Inflammatory macrophage (primary cell): ENCODE measurements at regions not wholly inside any gene's neighbourhood (a gene's known extent, or its start where the extent isn't known, plus 50 kb on each side); places are given as distances from the start of the nearest gene placed in this dataset.

ENCODE experiments used
- DNase-seq, 2 donors: peaks; one replicate each; pipeline ENCODE4 v3.0.0-alpha.2; 2020 to 2022

- DNase-seq: no peak
These were observed 78.3 kb upstream of the TPM1 start for GRCh38 chr15:62964251-62964650.

- no peak for DNase-seq
These were observed 76.1 kb upstream of the TPM1 start for GRCh38 chr15:62966294-62967078.

DNA sequence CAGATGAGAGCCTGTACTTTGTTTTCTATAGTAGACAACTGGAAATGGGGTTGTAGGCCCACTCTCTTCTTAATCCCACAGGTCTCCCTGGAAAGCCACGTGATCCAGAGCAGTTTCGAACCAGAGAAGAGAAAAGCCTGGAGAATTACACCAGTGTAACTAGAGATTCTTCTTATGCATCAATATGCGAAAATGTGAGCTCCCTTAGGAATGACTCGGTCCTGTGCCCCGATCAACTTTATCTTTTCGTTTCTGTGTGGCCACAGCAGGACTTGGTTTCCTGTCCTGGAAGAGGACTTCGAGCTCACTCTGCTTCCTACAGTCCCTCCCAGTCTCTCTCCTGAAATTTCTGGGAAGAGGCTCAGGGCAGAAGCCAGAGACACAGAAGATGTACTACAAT lies 73.8 kb upstream of the TPM1 start:
- no peak for DNase-seq

GRCh38 chr15:62969442-62970089 lies 73.0 kb upstream of the TPM1 start:
- DNase-seq: no peak

DNA sequence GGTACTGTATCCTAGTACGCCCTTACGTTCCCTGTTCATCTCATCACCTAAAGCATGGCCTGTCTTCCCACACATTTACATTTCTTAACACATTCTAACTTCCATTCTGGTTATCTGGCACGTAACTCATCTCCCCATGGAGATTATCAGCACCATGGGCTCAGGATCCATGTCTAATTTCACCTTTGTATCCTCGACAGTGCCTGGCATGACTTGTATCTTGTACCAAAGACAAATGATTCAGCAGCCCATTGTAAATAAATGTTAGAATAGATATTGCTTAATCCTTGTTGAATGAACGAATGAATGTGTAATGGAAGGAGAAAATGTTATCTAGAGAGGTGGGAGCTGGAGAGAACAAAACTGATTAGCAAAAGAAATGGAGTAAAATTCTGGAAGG lies 69.7 kb upstream of the TPM1 start:
- no peak for DNase-seq

DNA sequence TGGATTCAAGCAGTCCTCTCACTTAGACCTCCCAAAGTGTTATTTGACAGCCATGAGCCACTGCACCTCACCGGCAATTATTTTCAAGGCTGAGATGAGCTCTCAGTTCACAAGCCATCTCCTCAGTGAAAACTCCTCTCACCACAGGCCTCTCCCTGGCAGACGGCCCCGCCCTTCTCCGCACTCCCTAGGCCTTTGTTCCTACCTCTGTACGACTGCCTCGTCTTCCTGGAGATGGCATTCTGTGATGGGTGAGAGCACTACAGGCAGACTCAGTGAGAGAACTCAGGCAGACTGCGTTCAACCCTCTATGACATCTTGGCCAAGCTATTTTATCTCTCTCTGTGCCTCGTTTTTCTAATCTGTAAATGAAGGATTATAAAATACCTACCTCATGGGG lies 67.0 kb upstream of the TPM1 start:
- DNase-seq: no peak

DNA sequence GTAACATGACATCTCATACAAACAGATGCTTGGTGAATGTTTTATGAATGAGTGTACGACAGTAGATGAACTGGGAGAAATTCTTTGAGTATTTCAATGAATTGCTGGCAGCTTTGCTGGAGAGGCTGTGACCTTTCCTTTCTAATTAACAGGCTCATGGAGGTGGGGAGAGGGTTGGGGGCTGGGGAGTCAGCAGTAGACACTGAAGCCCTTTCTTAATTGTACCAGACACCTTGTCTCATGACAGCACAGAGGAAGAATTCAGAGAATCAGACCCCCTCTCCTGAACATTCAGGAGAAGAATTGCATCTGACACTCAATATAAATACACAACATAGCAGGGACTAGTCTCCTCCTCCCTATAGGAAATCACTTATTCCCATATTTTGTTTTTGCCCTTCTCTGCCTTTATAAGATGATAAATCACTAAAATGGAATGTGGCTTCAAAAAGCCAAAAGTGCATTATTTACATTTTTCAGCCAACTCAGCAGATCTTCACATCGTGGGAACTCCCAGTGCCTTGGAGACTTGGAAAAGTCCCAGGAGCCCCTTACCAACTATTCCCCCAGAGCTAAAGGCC lies 66.2 kb upstream of the TPM1 start:
- no peak for DNase-seq

DNA sequence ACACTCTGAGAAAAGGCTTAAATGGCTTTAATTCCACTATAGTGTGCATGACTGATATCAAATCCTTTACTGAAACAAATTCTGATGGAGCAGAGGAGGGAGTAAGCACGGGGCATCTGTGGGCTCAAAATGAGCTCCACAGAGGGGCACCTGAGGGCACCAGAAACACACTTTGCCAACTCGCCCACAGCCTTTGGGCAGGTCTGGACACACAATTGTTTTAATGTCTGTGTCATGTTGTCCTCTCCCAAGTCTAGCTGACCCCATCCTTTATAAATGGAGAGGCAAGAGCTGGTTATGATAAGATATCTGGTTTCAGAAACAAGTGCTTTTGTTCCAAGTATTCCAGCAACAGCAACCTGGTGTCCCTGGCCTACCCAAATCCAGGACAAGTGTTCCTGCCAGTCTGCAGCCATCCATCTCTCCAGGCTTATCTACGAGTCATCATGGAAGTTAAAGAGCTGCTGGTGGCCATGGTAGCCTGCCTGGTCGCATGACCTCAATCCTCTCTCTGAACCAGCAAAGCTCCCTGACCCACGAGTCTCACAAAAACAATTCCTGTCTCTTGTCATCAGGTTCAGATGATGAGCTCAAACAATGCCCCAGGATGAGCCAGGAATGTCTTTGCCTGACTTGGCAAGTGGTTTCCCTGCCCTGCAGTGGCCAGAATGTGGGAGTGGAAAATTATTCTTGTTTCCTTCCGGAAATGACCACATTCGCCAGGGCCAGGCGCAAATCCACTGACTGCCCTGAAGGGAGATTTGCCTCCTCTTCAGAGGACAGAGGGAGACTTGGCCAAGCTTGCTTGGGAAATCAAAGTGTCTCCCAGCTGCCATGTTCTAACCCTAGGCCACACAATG lies 64.4 kb upstream of the TPM1 start:
- no peak for DNase-seq

DNA sequence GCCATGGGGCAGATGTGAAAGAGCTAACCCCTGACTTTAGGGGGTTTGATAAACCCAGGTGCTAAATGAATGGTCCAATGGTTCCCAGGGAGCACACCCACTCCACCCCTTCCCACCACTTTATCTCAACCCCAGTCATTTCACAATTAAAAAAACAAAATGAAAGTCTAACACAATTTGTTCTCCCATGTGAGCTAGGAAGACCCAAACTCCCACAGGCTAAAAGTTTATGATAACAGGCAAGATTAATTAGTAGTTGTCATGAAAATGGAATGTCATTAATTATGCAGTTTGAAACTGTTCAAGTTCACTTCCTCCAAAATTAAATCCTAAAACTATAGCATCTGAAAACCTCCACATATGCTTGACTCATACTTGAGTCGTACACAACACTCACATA lies 63.3 kb upstream of the TPM1 start:
- no peak for DNase-seq

DNA sequence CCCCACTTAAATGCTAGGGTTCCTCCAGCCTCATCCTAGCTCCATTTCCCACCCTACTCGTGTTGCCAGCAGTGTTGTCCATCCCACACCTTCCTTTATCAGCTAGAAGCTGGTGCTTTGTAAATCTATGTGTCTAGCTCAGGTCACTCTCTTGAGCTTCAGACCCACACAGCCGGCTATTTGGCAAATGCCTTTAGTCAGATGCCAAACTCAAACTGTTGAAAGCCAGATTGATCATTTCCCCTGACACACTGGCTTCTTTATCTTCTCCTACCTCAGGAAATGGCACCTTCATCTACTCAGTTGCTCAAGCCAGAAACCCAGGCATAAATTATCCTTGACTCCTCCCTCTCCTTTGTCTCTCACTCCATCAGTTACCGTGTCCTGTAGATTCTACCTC lies 61.5 kb upstream of the TPM1 start:
- no peak for DNase-seq

GRCh38 chr15:62983956-62984355 lies 58.6 kb upstream of the TPM1 start:
- peak; percentile 9 to 19 for DNase-seq

GRCh38 chr15:62985768-62986167 lies 56.8 kb upstream of the TPM1 start:
- DNase-seq: no peak

DNA sequence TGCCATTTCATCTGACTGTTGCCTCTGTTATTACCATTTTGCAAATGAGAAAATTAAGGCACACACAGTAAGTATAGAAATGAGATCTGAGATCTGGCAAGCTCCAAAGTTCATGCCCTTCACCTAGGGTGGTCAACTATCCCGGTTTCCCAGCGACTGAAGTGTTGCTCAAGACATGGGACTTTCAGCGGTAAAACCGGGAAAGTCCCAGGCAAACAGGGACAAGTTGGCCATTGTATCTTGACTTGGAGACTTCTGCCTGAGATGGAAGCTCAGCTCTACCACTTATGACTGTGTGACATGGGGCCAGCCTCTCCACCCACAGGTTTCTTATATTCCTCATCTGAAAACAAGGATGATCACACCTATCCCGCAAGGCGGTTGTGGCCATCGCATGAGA lies 55.6 kb upstream of the TPM1 start:
- no peak for DNase-seq

DNA sequence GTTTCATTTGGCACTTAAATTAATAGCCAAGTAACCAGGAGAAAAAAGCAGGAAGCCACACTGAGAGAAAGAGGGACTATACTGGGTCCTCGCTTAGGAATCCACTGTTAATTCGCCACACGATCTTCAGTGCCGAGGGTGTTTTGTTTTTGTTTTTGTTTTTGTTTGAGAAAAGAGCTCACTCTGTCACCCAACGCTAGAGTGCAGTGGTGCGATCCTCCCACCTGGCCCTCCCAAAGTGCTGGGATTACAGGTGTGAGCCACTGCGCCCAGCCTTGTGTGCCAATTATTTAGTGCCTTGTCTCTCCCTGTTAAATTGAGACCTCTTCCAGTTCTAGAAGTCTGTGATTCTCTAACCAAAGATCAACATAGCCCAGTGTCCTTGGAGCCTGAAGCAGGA lies 53.8 kb upstream of the TPM1 start:
- no peak for DNase-seq

DNA sequence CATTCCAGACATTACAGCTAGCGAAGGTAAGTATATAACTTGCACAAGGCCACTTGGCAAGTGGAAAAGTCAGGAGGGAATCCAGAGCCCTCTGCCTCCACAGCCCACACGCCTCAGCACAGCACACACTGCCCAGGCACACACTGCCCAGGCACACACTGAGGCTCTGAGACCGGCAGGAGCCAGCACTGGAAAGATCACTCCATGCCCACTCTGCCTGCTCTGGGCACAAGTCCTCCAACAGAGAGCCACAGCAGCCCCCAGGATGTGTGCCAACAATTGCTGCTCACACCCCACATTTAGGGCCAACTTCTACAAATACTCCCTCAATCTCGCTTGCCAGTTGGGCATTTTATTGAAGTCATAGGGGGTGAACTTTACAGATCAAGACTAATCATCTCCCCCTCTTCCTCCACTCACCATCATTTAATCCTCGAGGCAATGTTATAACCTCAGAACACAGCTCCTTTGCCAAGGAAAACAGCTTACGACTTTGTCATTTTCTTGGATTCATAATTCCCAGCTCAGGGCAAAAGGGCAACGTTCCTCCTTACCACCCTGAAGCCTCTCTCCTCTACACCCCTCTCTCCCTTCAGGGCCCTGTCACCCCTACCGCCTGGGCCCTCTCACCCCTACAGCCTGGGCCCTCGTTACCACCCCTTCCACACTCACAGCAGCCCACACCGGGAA lies 53.0 kb upstream of the TPM1 start:
- no peak for DNase-seq

DNA sequence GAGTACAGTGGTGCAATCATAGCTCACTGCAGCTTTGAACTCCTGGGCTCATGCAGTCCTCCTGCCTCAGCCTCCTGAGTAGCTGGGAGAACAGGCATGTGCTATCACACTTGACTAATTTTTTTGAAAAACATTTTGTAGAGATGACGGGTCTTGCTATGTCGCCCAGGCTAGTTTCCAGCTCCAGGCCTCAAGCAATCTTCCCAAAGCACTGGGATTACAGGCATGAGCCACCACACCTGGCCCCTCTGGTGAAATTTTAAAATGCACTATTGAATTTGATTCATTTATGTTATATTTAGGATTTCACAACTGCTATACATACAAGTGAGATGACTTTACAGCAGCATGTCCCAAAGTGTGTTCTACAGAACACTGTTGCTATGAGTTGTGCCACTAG lies 50.8 kb upstream of the TPM1 start:
- DNase-seq: no peak

DNA sequence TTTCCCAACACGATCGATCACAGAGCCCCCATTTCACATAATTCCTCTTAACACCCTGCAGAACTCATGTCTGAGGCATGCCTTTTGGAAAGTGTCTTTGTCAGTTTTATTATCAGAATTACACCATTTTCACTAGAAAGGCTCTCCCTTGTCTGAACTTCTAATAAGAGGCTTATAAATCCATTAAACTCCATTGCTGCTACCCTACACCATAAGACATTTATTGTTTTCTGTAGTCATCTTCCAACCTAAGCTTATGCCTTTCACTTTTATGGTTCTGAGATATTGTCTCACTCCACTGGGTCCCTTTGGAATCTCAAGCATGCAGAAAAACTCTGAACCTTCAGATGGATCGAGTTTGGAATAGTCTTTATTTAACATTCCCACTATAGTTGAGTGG lies 50.2 kb upstream of the TPM1 start:
- DNase-seq: no peak
